H1 (cell line): ENCODE measurements at regions not wholly inside any gene's neighbourhood (a gene's known extent, or its start where the extent isn't known, plus 50 kb on each side); places are given as distances from the start of the nearest gene placed in this dataset.

ENCODE experiments used
- ASH2L ChIP-seq: fragments of 200-600, 300-600 bp; sonication (generic); IDR thresholded peaks from one replicate; pipeline ENCODE4 v1.7.1; 2017; ENCODE audit warnings: low read length
- CBX8 ChIP-seq: fragments of 300-800, 300-1000 bp; sonication (generic); IDR thresholded peaks from 2 replicates; pipeline ENCODE4 v1.7.1; 2016; ENCODE audit warnings: low read depth, low read length, borderline replicate concordance
- CREB1 ChIP-seq: IDR thresholded peaks from 2 replicates; pipeline ENCODE4 v1.6.1; 2012; ENCODE audit warnings: inconsistent platforms
- CTCF ChIP-seq, 3 experiments: IDR thresholded peaks; 1 replicate in 2 of 3; 2 replicates in 1 of 3; pipeline versions ENCODE4 v1.5.1 to v1.6.1; 2011; ENCODE audit warnings: low read length in 3 of 3, mild to moderate bottlenecking in 3 of 3, inconsistent platforms in 2 of 3, low read depth in 1 of 3, moderate library complexity in 1 of 3; ENCODE audit not compliant: insufficient read depth in 1 of 3; ENCODE audit errors: control extremely low read depth in 1 of 3
- E2F6 ChIP-seq: IDR thresholded peaks from 2 replicates; pipeline ENCODE4 v1.6.1; 2012; ENCODE audit warnings: inconsistent platforms
- HDAC2 ChIP-seq, 2 experiments: fragments of 300-600 bp in 1 of 2; sonication (generic) in 1 of 2; IDR thresholded peaks; 2 replicates each; pipeline ENCODE4 v1.6.1; 2011 to 2012; ENCODE audit warnings: low read depth in 2 of 2, low read length in 2 of 2, mild to moderate bottlenecking in 2 of 2, moderate library complexity in 2 of 2, borderline replicate concordance in 1 of 2, inconsistent platforms in 1 of 2
- JUND ChIP-seq: IDR thresholded peaks from 2 replicates; pipeline ENCODE4 v1.6.1; 2011; ENCODE audit warnings: mild to moderate bottlenecking, improper control_type of control experiment, low read length
- POLR2A ChIP-seq, 2 experiments: IDR thresholded peaks; 1 replicate in 1 of 2; 2 replicates in 1 of 2; pipeline ENCODE4 v1.6.1; 2011; ENCODE audit warnings: low read depth in 2 of 2, low read length in 2 of 2, mild to moderate bottlenecking in 2 of 2; ENCODE audit errors: control extremely low read depth in 1 of 2
- POLR2AphosphoS5 ChIP-seq: IDR thresholded peaks from 2 replicates; pipeline ENCODE4 v1.6.1; 2011; ENCODE audit warnings: low read depth, low read length
- SIN3A ChIP-seq, 2 experiments: IDR thresholded peaks in 1 of 2; conservative IDR thresholded peaks in 1 of 2; 2 replicates each; pipeline ENCODE4 v1.6.1; 2011 to 2012; ENCODE audit warnings: low read length in 2 of 2, improper control_type of control experiment in 1 of 2, low read depth in 1 of 2, mild to moderate bottlenecking in 1 of 2
- TAF1 ChIP-seq: IDR thresholded peaks from 2 replicates; pipeline ENCODE4 v1.6.1; 2011; ENCODE audit warnings: mild to moderate bottlenecking, low read depth, low read length
- YY1 ChIP-seq: IDR thresholded peaks from 2 replicates; pipeline ENCODE4 v1.6.1; 2011; ENCODE audit warnings: low read depth, mild to moderate bottlenecking, low read length
- ZNF274 ChIP-seq: IDR thresholded peaks from 2 replicates; pipeline ENCODE4 v1.7.0; 2012; ENCODE audit warnings: low read length, borderline replicate concordance; ENCODE audit errors: extremely low read depth

GRCh38 chr12:67091204-67091603 is 178.0 kb upstream of the CAND1 start:
- no peak for TF ChIP-seq JUND
- no peak for TF ChIP-seq POLR2A (IDR thresholded peaks at IDR 0.05; ENCODE audit: control extremely low read depth in 1 of 2, low read depth in 2 of 2, low read length in 2 of 2)
- TF ChIP-seq POLR2AphosphoS5: no peak
- TF ChIP-seq CTCF (IDR thresholded peaks at IDR 0.05; ENCODE audit: control extremely low read depth in 1 of 3, insufficient read depth in 1 of 3, low read depth in 1 of 3, low read length in 3 of 3): no peak
- no peak for TF ChIP-seq SIN3A (conservative IDR thresholded peaks at IDR 0.05 in 1 of 2, IDR thresholded peaks at IDR 0.05 in 1 of 2; ENCODE audit: low read depth in 1 of 2, low read length in 2 of 2)
- TF ChIP-seq CBX8: no peak
- no peak for TF ChIP-seq ZNF274
- TF ChIP-seq CREB1: no peak
- no peak for TF ChIP-seq HDAC2 (IDR thresholded peaks at IDR 0.05; ENCODE audit: borderline replicate concordance in 1 of 2, low read depth in 2 of 2, low read length in 2 of 2)
- TF ChIP-seq TAF1: no peak
- no peak for TF ChIP-seq E2F6
- no peak for TF ChIP-seq ASH2L
- TF ChIP-seq YY1: no peak
